ENCODE measurements at regions not wholly inside any gene's neighbourhood (a gene's known extent, or its start where the extent isn't known, plus 50 kb on each side); places are given as distances from the start of the nearest gene placed in this dataset.

GRCh38 chr5:133821889-133822288 lies 146.5 kb downstream of the C5orf15 start:
- TF ChIP-seq CTCF (conservative IDR thresholded peaks at IDR 0.05) (no peak), ZFX (IDR thresholded peaks at IDR 0.05) (no peak)
- no peak overlapping the region for H3K27ac ChIP-seq

GRCh38 chr5:133821311-133821741 lies 147.1 kb downstream of the C5orf15 start:
- no peak for TF ChIP-seq ZFX (IDR thresholded peaks at IDR 0.05)

GRCh38 chr5:133820507-133820906 lies 147.9 kb downstream of the C5orf15 start:
- no peak overlapping the region for H3K27ac ChIP-seq
- TF ChIP-seq ZFX (IDR thresholded peaks at IDR 0.05) (no peak), CTCF (conservative IDR thresholded peaks at IDR 0.05) (no peak)

More at GRCh38 chr5:133821311-133821741, 147.1 kb downstream of the C5orf15 start:
- H3K27ac ChIP-seq: no peak overlapping the region

- no peak for TF ChIP-seq ZFX (IDR thresholded peaks at IDR 0.05)
- TF ChIP-seq CTCF (conservative IDR thresholded peaks at IDR 0.05): no peak
- H3K27ac ChIP-seq: no peak overlapping the region
Measured at GRCh38 chr5:133819977-133820471, 148.4 kb downstream of the C5orf15 start.

- TF ChIP-seq CTCF (conservative IDR thresholded peaks at IDR 0.05) (no peak), ZFX (IDR thresholded peaks at IDR 0.05) (no peak)
- no peak overlapping the region for H3K27ac ChIP-seq
Measured at GRCh38 chr5:133818869-133819600, 149.4 kb downstream of the C5orf15 start.

- TF ChIP-seq ZFX (IDR thresholded peaks at IDR 0.05) (no peak), CTCF (conservative IDR thresholded peaks at IDR 0.05) (no peak)
- no peak overlapping the region for H3K27ac ChIP-seq
Measured at GRCh38 chr5:133818031-133818431, 150.4 kb downstream of the C5orf15 start.

- TF ChIP-seq CTCF (conservative IDR thresholded peaks at IDR 0.05): no peak
- H3K27ac ChIP-seq: no peak overlapping the region
Measured at GRCh38 chr5:133817456-133817855, 151.0 kb downstream of the C5orf15 start.

- H3K27ac ChIP-seq: no peak overlapping the region
- no peak for TF ChIP-seq CTCF (conservative IDR thresholded peaks at IDR 0.05)
- TF ChIP-seq ZFX (IDR thresholded peaks at IDR 0.05): no peak
Measured at GRCh38 chr5:133816791-133817190, 151.6 kb downstream of the C5orf15 start.
